Urinary bladder (tissue), 3 donors: ENCODE measurements at regions not wholly inside any gene's neighbourhood (a gene's known extent, or its start where the extent isn't known, plus 50 kb on each side); places are given as distances from the start of the nearest gene placed in this dataset.
A peak's percentile ranks its signal among the peaks of the same experiment; 100 is the strongest.
"Not testable (repeated sequence)": the region's sequence is repeated elsewhere in the genome, so short reads cannot be mapped to it uniquely, and the experiment has no call there.

Experiments used
- DNase-seq: peaks from one replicate; pipeline ENCODE4 v3.0.0-alpha.2; 2015; ENCODE audit errors: extremely low spot score
- H3K27ac ChIP-seq: one replicate; pipeline ENCODE4 v1.5.1; 2013; ENCODE audit warnings: low read depth, mild to moderate bottlenecking, moderate library complexity
- H3K36me3 ChIP-seq: one replicate; pipeline ENCODE4 v1.6.1; 2013; ENCODE audit warnings: mild to moderate bottlenecking, moderate library complexity; ENCODE audit not compliant: insufficient read depth
- H3K4me1 ChIP-seq: one replicate; pipeline ENCODE4 v1.6.1; 2013; ENCODE audit warnings: mild to moderate bottlenecking, moderate library complexity; ENCODE audit not compliant: insufficient read depth
- H3K4me3 ChIP-seq: one replicate; pipeline ENCODE4 v1.5.1; 2013; ENCODE audit warnings: low read depth, low read length
- WGBS: extraction: QIAGEN DNeasy Blood & Tissue Kit; methylation state at CpG from one replicate; pipeline ENCODE4 v1.1.7; 2013; 5-methylcytosine and 5-hydroxymethylcytosine counted together
- donor health status: healthy with polysubstance abuse.
- donor health status: healthy.

- Histone ChIP-seq H3K27ac (no peak overlapping the region), H3K4me1 (no peaks in the 10 kb centered on the region), H3K36me3 (no peaks in the 10 kb centered on the region), H3K4me3 (no peak overlapping the region)
- no peak for DNase-seq
- 92% methylated on average over 1 of the region's 1 CpG for WGBS
Measured at GRCh38 chr11:25790396-25790795, 541.5 kb upstream of the ANO3 start.

GRCh38 chr11:25793637-25794036 is 538.3 kb upstream of the ANO3 start:
- H3K36me3 ChIP-seq = no peaks in the 10 kb centered on the region
- DNase-seq = no peak
- H3K4me3 ChIP-seq = no peak overlapping the region
- 89% methylated on average over 7 of the region's 7 CpGs for WGBS
- H3K4me1 ChIP-seq = peaks cover 1% of the 10 kb centered on the region
- H3K27ac ChIP-seq = no peak overlapping the region

GRCh38 chr11:25794804-25795203 is 537.1 kb upstream of the ANO3 start:
- no peak for DNase-seq
- Histone ChIP-seq H3K27ac (no peak overlapping the region), H3K4me1 (peaks cover 1% of the 10 kb centered on the region), H3K4me3 (no peak overlapping the region), H3K36me3 (no peaks in the 10 kb centered on the region)
- WGBS = 96% methylated on average over 1 of the region's 1 CpG

GRCh38 chr11:25816411-25816810 is 515.5 kb upstream of the ANO3 start:
- Histone ChIP-seq H3K4me1 (no peaks in the 10 kb centered on the region), H3K4me3 (no peak overlapping the region), H3K36me3 (no peaks in the 10 kb centered on the region), H3K27ac (no peak overlapping the region)
- no peak for DNase-seq
- 93% methylated on average over 3 of the region's 3 CpGs for WGBS

GRCh38 chr11:25824688-25825087 is 507.2 kb upstream of the ANO3 start:
- no peaks in the 10 kb centered on the region for H3K36me3 ChIP-seq
- H3K27ac ChIP-seq = no peak overlapping the region
- DNase-seq = no peak
- no peaks in the 10 kb centered on the region for H3K4me1 ChIP-seq
- no peak overlapping the region for H3K4me3 ChIP-seq

GRCh38 chr11:25831485-25831884 is 500.4 kb upstream of the ANO3 start:
- H3K4me1 ChIP-seq, DNase-seq, H3K36me3 ChIP-seq, H3K4me3 ChIP-seq, H3K27ac ChIP-seq: not testable (repeated sequence)
- WGBS = 94% methylated on average over 10 of the region's 10 CpGs

- Histone ChIP-seq H3K27ac (no peak overlapping the region), H3K36me3 (no peaks in the 10 kb centered on the region), H3K4me3 (no peak overlapping the region), H3K4me1 (no peaks in the 10 kb centered on the region)
- DNase-seq = no peak
- 85% methylated on average over 6 of the region's 6 CpGs for WGBS
Measured at GRCh38 chr11:25838918-25839625, 492.9 kb upstream of the ANO3 start.

DNA sequence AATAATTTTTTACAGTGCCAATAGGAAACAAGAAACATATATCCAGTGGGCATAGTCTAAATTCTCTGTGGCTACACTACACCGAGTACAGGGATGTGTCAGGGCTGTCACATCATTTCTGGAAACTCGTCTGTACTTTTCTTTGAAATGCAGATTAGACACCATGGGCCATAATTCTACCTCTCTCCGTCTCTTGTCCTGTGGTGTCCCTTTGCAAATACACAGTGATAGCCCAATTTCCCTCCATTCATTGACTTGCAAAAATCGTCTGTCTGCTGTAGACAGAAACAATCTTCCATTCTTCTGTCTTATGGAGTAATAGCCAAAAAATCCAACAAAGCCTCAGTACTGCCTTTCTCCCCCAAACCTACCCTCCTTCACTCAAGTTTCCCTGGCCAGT is 487.1 kb upstream of the ANO3 start:
- DNase-seq = no peak
- H3K27ac ChIP-seq = no peak overlapping the region
- H3K36me3 ChIP-seq = no peaks in the 10 kb centered on the region
- H3K4me1 ChIP-seq = no peaks in the 10 kb centered on the region
- WGBS = 81% methylated on average over 4 of the region's 4 CpGs
- no peak overlapping the region for H3K4me3 ChIP-seq

GRCh38 chr11:25855916-25856315 is 476.0 kb upstream of the ANO3 start:
- no peak overlapping the region for H3K4me3 ChIP-seq
- H3K36me3 ChIP-seq = no peaks in the 10 kb centered on the region
- H3K4me1 ChIP-seq = no peaks in the 10 kb centered on the region
- DNase-seq = no peak
- H3K27ac ChIP-seq = no peak overlapping the region
- 97% methylated on average over 4 of the region's 4 CpGs for WGBS

DNA sequence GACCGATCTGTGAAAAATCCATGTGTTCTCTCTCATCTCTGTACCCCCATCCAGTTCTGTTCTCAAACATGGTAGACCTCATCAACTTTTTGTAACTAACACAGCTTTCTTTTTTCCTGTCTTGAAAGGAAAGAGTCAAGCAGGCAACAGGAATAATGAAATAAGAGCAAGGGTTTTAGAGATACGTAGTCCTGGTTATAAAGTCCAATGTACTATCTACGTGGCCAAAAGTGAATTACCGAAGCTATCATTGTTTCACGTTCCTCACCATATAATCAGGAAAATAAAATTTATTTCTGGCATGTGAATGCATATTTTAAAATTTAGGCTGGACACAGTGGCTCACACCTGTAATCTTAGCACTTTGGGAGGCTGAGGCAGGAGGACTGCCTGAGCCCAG is 472.2 kb upstream of the ANO3 start:
- Histone ChIP-seq H3K36me3 (no peaks in the 10 kb centered on the region), H3K4me3 (no peak overlapping the region), H3K4me1 (no peaks in the 10 kb centered on the region), H3K27ac (no peak overlapping the region)
- WGBS = 95% methylated on average over 5 of the region's 5 CpGs
- no peak for DNase-seq

GRCh38 chr11:25860677-25861450 is 471.1 kb upstream of the ANO3 start:
- H3K27ac ChIP-seq = no peak overlapping the region
- H3K4me1 ChIP-seq = no peaks in the 10 kb centered on the region
- 57% methylated on average over 2 of the region's 2 CpGs for WGBS
- DNase-seq = peak; percentile 35
- no peak overlapping the region for H3K4me3 ChIP-seq
- no peaks in the 10 kb centered on the region for H3K36me3 ChIP-seq

DNA sequence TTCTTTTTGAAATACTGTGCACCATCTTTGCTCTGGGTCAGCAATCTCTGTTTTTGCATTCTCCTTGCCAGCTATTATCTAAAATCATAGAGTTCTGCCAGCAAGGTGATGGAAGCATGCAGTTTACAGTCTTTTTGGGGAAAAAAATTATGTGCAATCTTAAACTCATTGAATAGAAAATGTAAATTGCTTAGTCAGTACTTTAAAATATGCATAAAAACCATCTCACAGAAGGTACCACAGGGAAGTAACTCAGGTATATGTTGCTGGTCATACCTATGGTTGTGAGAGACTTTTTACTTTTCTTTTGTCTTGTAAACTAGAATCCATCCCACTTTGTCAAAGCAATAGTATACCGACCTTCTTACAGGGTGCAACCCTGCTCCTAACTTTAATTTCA is 469.8 kb upstream of the ANO3 start:
- H3K4me3 ChIP-seq = no peak overlapping the region

DNA sequence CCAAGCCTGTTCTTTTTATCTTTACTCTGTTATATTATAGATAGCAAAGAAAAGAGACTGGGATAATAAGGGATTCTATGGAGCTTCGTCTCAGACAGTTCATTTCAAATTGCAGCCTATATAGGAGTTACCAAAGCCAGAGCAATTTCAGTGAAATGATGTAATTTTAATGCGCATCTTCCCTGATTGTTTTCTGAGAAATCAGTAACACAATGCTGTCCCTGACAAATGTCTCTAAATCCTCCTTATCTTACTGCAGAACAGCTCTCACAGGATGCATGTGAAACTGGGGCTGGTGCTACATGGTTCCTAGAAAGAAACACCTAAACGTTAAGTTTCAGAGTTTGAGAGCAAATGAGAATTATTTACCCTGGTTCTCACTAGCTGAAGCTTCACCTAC is 467.9 kb upstream of the ANO3 start:
- no peak overlapping the region for H3K27ac ChIP-seq
- H3K4me1 ChIP-seq = no peaks in the 10 kb centered on the region
- DNase-seq = no peak
- no peak overlapping the region for H3K4me3 ChIP-seq
- WGBS = 60% methylated on average over 3 of the region's 3 CpGs
- no peaks in the 10 kb centered on the region for H3K36me3 ChIP-seq

More for the DNA sequence above, 469.8 kb upstream of the ANO3 start:
- Histone ChIP-seq H3K27ac (no peak overlapping the region), H3K4me1 (no peaks in the 10 kb centered on the region), H3K36me3 (no peaks in the 10 kb centered on the region)
- WGBS = 86% methylated on average over 1 of the region's 1 CpG
- no peak for DNase-seq

DNA sequence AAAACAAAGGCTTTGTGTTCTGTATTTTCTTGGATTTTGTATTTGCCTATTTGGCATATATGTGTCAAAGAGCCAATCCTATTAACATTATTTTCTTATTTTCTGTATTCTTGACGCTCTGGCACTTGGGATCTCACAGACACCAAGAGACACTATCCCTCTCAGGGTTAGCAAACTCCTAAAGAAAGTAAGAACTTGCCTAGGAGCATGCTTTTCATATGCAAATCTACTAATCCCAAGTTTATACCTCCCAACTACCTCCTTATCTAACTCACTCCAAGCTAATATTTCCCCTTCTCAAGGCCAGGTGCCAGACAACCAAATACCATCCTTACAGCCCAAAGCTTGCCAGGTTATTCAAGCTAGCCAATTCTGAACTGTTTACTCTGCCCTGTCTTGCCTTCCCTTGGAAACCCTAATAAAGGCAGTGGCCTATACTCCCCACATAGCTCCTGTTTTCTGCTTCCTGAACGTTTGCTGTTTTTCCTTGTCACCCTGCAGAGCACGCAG is 455.4 kb upstream of the ANO3 start:
- no peak for DNase-seq
- H3K4me1 ChIP-seq = no peaks in the 10 kb centered on the region
- WGBS = 67% methylated on average over 3 of the region's 3 CpGs

More for the DNA sequence above, 455.4 kb upstream of the ANO3 start:
- H3K27ac ChIP-seq = no peak overlapping the region
- no peaks in the 10 kb centered on the region for H3K36me3 ChIP-seq
- no peak overlapping the region for H3K4me3 ChIP-seq
